SU-DHL-6 (cell line): ENCODE measurements at regions not wholly inside any gene's neighbourhood (a gene's known extent, or its start where the extent isn't known, plus 50 kb on each side); places are given as distances from the start of the nearest gene placed in this dataset.

ENCODE experiments used
- H2AFZ ChIP-seq: fragments of 200-600 bp; sonication (generic); 2 replicates; pipeline ENCODE4 v1.6.1; 2014; ENCODE audit warnings: low read depth, mild to moderate bottlenecking, moderate library complexity, mixed read lengths, antibody characterized with exemption, low read length; ENCODE audit not compliant: severe bottlenecking
- H3F3A ChIP-seq: fragments of 200-600 bp; shearing (Covaris generic); 2 replicates; pipeline ENCODE4 v1.6.0; 2016; ENCODE audit warnings: antibody characterized with exemption, mild to moderate bottlenecking; ENCODE audit not compliant: insufficient read depth
- H3K27ac ChIP-seq: fragments of 200-600 bp; sonication (generic); 2 replicates; pipeline ENCODE4 v1.5.1; 2016; ENCODE audit warnings: low read depth, mild to moderate bottlenecking, low read length, moderate library complexity, mixed read lengths
- H3K27me3 ChIP-seq: fragments of 200-600 bp; sonication (generic), shearing (Covaris generic); 2 replicates; pipeline ENCODE4 v1.6.0; 2014; ENCODE audit warnings: mild to moderate bottlenecking, low read length
- H3K36me3 ChIP-seq: fragments of 200-600 bp; sonication (generic); 2 replicates; pipeline ENCODE4 v1.6.1; 2014; ENCODE audit warnings: mild to moderate bottlenecking, low read length, mixed read lengths
- H3K4me2 ChIP-seq: fragments of 300-600, 200-600 bp; shearing (Covaris generic), sonication (generic); 2 replicates; pipeline ENCODE4 v1.6.0; 2014; ENCODE audit warnings: low read length, low read depth, mild to moderate bottlenecking; ENCODE audit not compliant: poor library complexity, severe bottlenecking
- H3K4me3 ChIP-seq: fragments of 200-600 bp; sonication (generic); 2 replicates; pipeline ENCODE4 v1.5.1; 2014; ENCODE audit warnings: antibody characterized with exemption, low read length, mild to moderate bottlenecking, mixed read lengths; ENCODE audit not compliant: insufficient read depth, poor library complexity, severe bottlenecking
- H3K79me2 ChIP-seq: fragments of 200-600 bp; sonication (generic); 2 replicates; pipeline ENCODE4 v1.6.1; 2014; ENCODE audit warnings: mild to moderate bottlenecking, low read length, moderate library complexity; ENCODE audit not compliant: insufficient read depth
- H3K9ac ChIP-seq: fragments of 200-600 bp; sonication (generic); 2 replicates; pipeline ENCODE4 v1.7.0; 2014; ENCODE audit warnings: mild to moderate bottlenecking, low read length
- H3K9me2 ChIP-seq: fragments of 200-600 bp; sonication (generic); replicated peaks from 2 replicates; pipeline ENCODE4 v1.6.1; 2014; ENCODE audit warnings: low read length; ENCODE audit not compliant: insufficient read depth
- H3K9me3 ChIP-seq: fragments of 200-600 bp; sonication (generic); 2 replicates; pipeline ENCODE4 v1.6.1; 2014; ENCODE audit warnings: low read length, mixed read lengths; ENCODE audit not compliant: insufficient read depth
- H4K20me1 ChIP-seq: fragments of 200-600 bp; sonication (generic); 2 replicates; pipeline ENCODE4 v1.6.1; 2014; ENCODE audit warnings: low read depth, mild to moderate bottlenecking, antibody characterized with exemption, low read length, moderate library complexity, mixed read lengths
- CTCF ChIP-seq: fragments of 200-600 bp; sonication (generic); IDR thresholded peaks from one replicate; pipeline ENCODE4 v1.5.1; 2017; ENCODE audit warnings: antibody characterized with exemption, mild to moderate bottlenecking, low read length, moderate library complexity; ENCODE audit not compliant: insufficient read depth, poor library complexity, severe bottlenecking
- EZH2phosphoT487 ChIP-seq: fragments of 200-600 bp; sonication (generic), shearing (Covaris generic); conservative IDR thresholded peaks from 2 replicates; pipeline ENCODE4 v1.6.1; 2018; ENCODE audit warnings: mild to moderate bottlenecking, antibody characterized with exemption, low read length, moderate library complexity, mixed read lengths

DNA sequence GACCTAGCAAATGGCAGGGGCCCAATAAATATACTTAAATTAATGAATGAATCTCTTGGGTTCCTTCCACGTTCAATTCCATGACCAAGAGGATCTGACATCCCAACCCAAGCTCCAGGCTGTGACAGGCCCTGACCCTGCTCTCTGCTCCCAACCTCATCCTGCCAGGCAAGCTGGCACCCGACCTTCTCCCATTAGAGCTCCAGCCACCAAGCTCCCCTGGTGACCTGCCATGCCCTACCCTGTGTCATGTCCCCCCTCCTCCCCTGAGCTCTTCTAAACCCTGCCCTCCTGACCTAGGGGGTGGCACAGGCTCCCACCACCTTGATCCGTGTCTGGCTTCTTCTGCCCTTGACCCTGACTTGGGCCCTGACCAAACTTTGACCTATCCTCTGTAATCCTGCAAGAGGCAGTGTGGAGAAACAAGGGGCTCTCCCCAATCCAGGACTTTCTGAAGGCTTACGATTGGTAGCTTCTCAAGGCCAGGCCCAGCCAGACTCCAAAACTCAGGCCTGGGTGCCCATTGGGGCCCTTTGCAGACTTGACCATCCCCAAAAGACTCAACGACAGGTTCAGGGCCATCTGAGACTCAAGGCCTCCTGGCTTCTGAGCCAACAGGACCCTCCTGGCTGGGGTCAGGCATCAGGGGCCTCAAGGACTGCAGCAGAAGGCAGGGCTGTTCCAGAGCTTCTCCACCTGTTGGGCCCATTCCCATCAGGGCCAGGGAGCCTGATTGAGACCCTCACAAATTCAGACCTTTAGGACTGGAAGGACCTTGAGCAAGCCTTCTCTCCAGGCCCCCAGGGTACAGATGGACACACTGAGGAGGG is 249.0 kb downstream of the PTPRU start:
- no peak overlapping the region for H3K9ac ChIP-seq
- H3K9me2 ChIP-seq: no peaks in the 10 kb centered on the region
- H4K20me1 ChIP-seq: no peaks in the 10 kb centered on the region
- H2AFZ ChIP-seq: no peak overlapping the region
- no peak overlapping the region for H3K4me2 ChIP-seq
- H3K27ac ChIP-seq: no peak overlapping the region
- H3K36me3 ChIP-seq: no peaks in the 10 kb centered on the region
- H3K4me3 ChIP-seq: no peak overlapping the region
- TF ChIP-seq EZH2phosphoT487: no peak
- no peak for TF ChIP-seq CTCF
- no peaks in the 10 kb centered on the region for H3F3A ChIP-seq
- H3K79me2 ChIP-seq: no peaks in the 10 kb centered on the region
- H3K27me3 ChIP-seq: no peaks in the 10 kb centered on the region
- no peaks in the 10 kb centered on the region for H3K9me3 ChIP-seq

GRCh38 chr1:29482991-29483390 is 246.7 kb downstream of the PTPRU start:
- H3K36me3 ChIP-seq: no peaks in the 10 kb centered on the region
- H3K9ac ChIP-seq: no peak overlapping the region
- H3K79me2 ChIP-seq: no peaks in the 10 kb centered on the region
- no peak for TF ChIP-seq CTCF
- no peak for TF ChIP-seq EZH2phosphoT487
- no peaks in the 10 kb centered on the region for H3K27me3 ChIP-seq
- no peaks in the 10 kb centered on the region for H3F3A ChIP-seq
- no peak overlapping the region for H3K27ac ChIP-seq
- H3K4me2 ChIP-seq: no peak overlapping the region
- H3K9me3 ChIP-seq: no peaks in the 10 kb centered on the region
- no peak overlapping the region for H3K4me3 ChIP-seq
- H2AFZ ChIP-seq: no peak overlapping the region
- H3K9me2 ChIP-seq: no peaks in the 10 kb centered on the region
- H4K20me1 ChIP-seq: no peaks in the 10 kb centered on the region

DNA sequence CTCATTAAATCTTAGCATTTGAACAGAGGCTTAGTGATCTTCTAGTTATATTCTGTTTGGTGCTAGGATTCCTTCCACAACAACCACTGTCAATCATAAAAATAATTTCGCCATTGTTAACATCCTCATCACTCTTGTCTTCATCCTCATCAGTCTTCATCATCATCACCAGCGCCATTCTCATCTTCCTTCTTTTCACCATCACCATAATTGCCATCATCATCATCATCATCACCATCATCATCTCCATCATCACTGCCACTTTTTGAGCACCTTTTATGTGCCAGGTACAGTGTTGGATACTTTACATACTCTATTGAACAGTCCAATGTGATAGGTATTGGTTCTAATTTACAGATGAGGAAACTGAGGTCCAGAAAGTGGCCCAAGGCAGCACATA is 245.7 kb downstream of the PTPRU start:
- Histone ChIP-seq H4K20me1 (no peaks in the 10 kb centered on the region), H3K79me2 (no peaks in the 10 kb centered on the region), H3F3A (no peaks in the 10 kb centered on the region), H3K9me2 (no peaks in the 10 kb centered on the region), H3K9me3 (no peaks in the 10 kb centered on the region), H3K4me3 (no peak overlapping the region), H3K9ac (no peak overlapping the region), H3K27ac (no peak overlapping the region), H2AFZ (no peak overlapping the region), H3K4me2 (no peak overlapping the region), H3K36me3 (no peaks in the 10 kb centered on the region), H3K27me3 (no peaks in the 10 kb centered on the region)
- no peak for TF ChIP-seq CTCF
- no peak for TF ChIP-seq EZH2phosphoT487
